Keratinocyte (primary cell): ENCODE measurements at regions not wholly inside any gene's neighbourhood (a gene's known extent, or its start where the extent isn't known, plus 50 kb on each side); places are given as distances from the start of the nearest gene placed in this dataset.
A peak's percentile ranks its signal among the peaks of the same experiment; 100 is the strongest.

Experiments
- DNase-seq: peaks from one replicate; pipeline ENCODE4 v3.0.0-alpha.2; 2011; ENCODE audit warnings: low read depth, missing footprints, low spot score
- FAIRE-seq: peaks from 2 replicates; lab custom pipeline; 2011; peaks lifted over from hg19 to GRCh38; lab: Jason Lieb, UNC
- H2AFZ ChIP-seq: 2 replicates; pipeline ENCODE4 v1.6.0; 2012; ENCODE audit warnings: low read length, control low read depth, inconsistent platforms; ENCODE audit not compliant: control insufficient read depth
- H3K27ac ChIP-seq: 2 replicates; pipeline ENCODE4 v1.5.1; 2011; ENCODE audit warnings: low read length; ENCODE audit not compliant: control insufficient read depth, insufficient read depth
- H3K27me3 ChIP-seq: 3 replicates; pipeline ENCODE4 v1.6.0; 2011; ENCODE audit warnings: low read length; ENCODE audit not compliant: control insufficient read depth, insufficient read depth; ENCODE audit errors: extremely low read depth
- H3K36me3 ChIP-seq, 2 experiments: 2 replicates in 1 of 2; 3 replicates in 1 of 2; pipeline ENCODE4 v1.5.1; 2011; ENCODE audit warnings: low read length in 2 of 2, mild to moderate bottlenecking in 1 of 2; ENCODE audit not compliant: control insufficient read depth in 2 of 2, insufficient read depth in 2 of 2; ENCODE audit errors: extremely low read depth in 1 of 2
- H3K4me1 ChIP-seq: 3 replicates; pipeline ENCODE4 v1.5.1; 2011; ENCODE audit warnings: low read length; ENCODE audit not compliant: control insufficient read depth, insufficient read depth; ENCODE audit errors: extremely low read depth
- H3K4me2 ChIP-seq: 3 replicates; pipeline ENCODE4 v1.6.0; 2011; ENCODE audit warnings: low read depth, low read length; ENCODE audit not compliant: control insufficient read depth, insufficient read depth; ENCODE audit errors: extremely low read depth
- H3K4me3 ChIP-seq, 3 experiments: fragments of 200-600 bp in 1 of 3; sonication (generic) in 1 of 3; 2 replicates in 2 of 3; 3 replicates in 1 of 3; pipeline ENCODE4 v1.5.1; 2011 to 2016; ENCODE audit warnings: low read length in 3 of 3, mild to moderate bottlenecking in 3 of 3, control low read depth in 2 of 3, inconsistent platforms in 1 of 3, low read depth in 1 of 3, mixed read lengths in 1 of 3, mixed run types in 1 of 3, moderate library complexity in 1 of 3; ENCODE audit not compliant: control insufficient read depth in 2 of 3, insufficient read depth in 2 of 3; ENCODE audit errors: extremely low read depth in 1 of 3
- H3K79me2 ChIP-seq: 2 replicates; pipeline ENCODE4 v1.6.0; 2012; ENCODE audit warnings: low read length; ENCODE audit not compliant: control insufficient read depth, insufficient read depth
- H3K9ac ChIP-seq: 3 replicates; pipeline ENCODE4 v1.6.0; 2011; ENCODE audit warnings: low read length; ENCODE audit not compliant: control insufficient read depth, insufficient read depth; ENCODE audit errors: extremely low read depth
- H3K9me1 ChIP-seq: 3 replicates; pipeline ENCODE4 v1.6.0; 2011; ENCODE audit warnings: low read length; ENCODE audit not compliant: control insufficient read depth, insufficient read depth; ENCODE audit errors: extremely low read depth
- H3K9me3 ChIP-seq: 2 replicates; pipeline ENCODE4 v1.5.1; 2012; ENCODE audit warnings: low read depth, low read length; ENCODE audit not compliant: control insufficient read depth
- H4K20me1 ChIP-seq: 3 replicates; pipeline ENCODE4 v1.6.0; 2011; ENCODE audit warnings: low read length; ENCODE audit not compliant: control insufficient read depth, insufficient read depth; ENCODE audit errors: extremely low read depth
- CTCF ChIP-seq, 3 experiments: IDR thresholded peaks in 1 of 3; conservative IDR thresholded peaks in 1 of 3; optimal IDR thresholded peaks in 1 of 3; 2 replicates in 2 of 3; 3 replicates in 1 of 3; pipeline versions ENCODE3 to v1.5.1; 2011; ENCODE audit warnings: low read length in 3 of 3, mild to moderate bottlenecking in 3 of 3, moderate library complexity in 2 of 3, control low read depth in 1 of 3, inconsistent platforms in 1 of 3; ENCODE audit not compliant: insufficient read depth in 2 of 3; ENCODE audit errors: extremely low read depth in 1 of 3
- EZH2 ChIP-seq: IDR thresholded peaks from one replicate; pipeline ENCODE4 v1.6.1; 2012; ENCODE audit warnings: inconsistent platforms, mild to moderate bottlenecking, low read length, moderate library complexity
- dilution Hi-C: fragments of 300-500 bp; cut with MboI; formaldehyde crosslinking; loops from one replicate; pipeline ENCODE4 v1.7.0; 2020; ENCODE audit warnings: low sequenced_read_pairs; ENCODE audit not compliant: extremely low pct_ligation_motif_present

DNA sequence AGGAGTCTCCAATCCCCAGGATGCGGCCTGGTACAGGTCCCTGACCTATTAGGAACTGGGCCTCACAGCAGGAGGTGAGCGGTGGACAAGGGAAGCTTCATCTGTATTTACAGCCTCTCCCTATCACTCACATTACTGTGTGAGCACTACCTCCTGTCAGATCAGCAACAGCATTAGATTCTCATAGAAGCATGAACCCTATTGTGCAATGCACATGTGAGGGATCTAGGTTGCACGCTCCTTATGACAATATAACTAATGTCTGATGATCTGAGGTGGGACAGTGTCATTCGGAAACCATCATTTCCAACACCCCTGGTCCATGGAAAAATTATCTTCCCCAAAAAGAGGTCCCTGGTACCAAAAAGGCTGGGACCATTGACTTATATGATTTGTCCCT lies 1000.5 kb downstream of the FLRT2 start:
- dilution Hi-C loops, result no loop called here
- Histone ChIP-seq H3K36me3 (no peaks in the 10 kb centered on the region), H3K9me3 (no peaks in the 10 kb centered on the region), H3K27me3 (no peaks in the 10 kb centered on the region), H3K4me1 (peaks cover 14% of the 10 kb centered on the region), H3K9me1 (no peaks in the 10 kb centered on the region), H4K20me1 (no peaks in the 10 kb centered on the region), H2AFZ (no peak overlapping the region), H3K4me3 (no peak overlapping the region), H3K9ac (no peak overlapping the region), H3K4me2 (no peak overlapping the region), H3K79me2 (no peaks in the 10 kb centered on the region), H3K27ac (no peak overlapping the region)
- no peak for DNase-seq
- FAIRE-seq, result no peak
- TF ChIP-seq CTCF (optimal IDR thresholded peaks at IDR 0.05 in 1 of 3, IDR thresholded peaks at IDR 0.05 in 1 of 3, conservative IDR thresholded peaks at IDR 0.05 in 1 of 3; ENCODE audit: extremely low read depth in 1 of 3, insufficient read depth in 2 of 3, low read length in 3 of 3) (no peak), EZH2 (no peak)

DNA sequence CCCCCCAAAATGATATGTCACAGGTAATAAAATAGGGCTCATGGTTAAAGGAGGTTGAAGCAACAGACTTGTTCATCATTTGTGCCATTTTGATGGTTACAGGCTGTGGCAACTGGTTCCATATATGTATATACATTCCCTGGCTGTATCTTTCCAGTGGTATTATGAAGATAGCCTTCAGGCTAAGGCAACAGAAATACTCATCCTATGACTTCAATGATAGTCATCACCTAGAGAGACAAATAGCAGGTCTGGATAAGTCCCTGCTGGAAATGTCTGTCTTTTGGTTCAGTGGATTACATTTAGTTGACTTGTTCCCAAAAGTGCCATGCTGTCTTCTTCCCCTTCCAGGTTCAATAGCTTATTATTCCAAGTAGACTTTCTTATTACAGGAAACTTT lies 997.4 kb downstream of the FLRT2 start:
- Histone ChIP-seq H4K20me1 (no peaks in the 10 kb centered on the region), H3K79me2 (no peaks in the 10 kb centered on the region)
- dilution Hi-C loops, result no loop called here

More for the DNA sequence above, 997.4 kb downstream of the FLRT2 start:
- Histone ChIP-seq H3K4me1 (peaks cover 14% of the 10 kb centered on the region), H3K9ac (no peak overlapping the region), H3K36me3 (no peaks in the 10 kb centered on the region), H3K4me3 (no peak overlapping the region), H2AFZ (peak overlapping the region; percentile 36), H3K9me3 (no peaks in the 10 kb centered on the region), H3K9me1 (no peaks in the 10 kb centered on the region), H3K27me3 (no peaks in the 10 kb centered on the region), H3K27ac (no peak overlapping the region), H3K4me2 (peak overlapping the region; percentile 38)
- no peak for TF ChIP-seq CTCF (optimal IDR thresholded peaks at IDR 0.05 in 1 of 3, IDR thresholded peaks at IDR 0.05 in 1 of 3, conservative IDR thresholded peaks at IDR 0.05 in 1 of 3; ENCODE audit: extremely low read depth in 1 of 3, insufficient read depth in 2 of 3, low read length in 3 of 3)
- DNase-seq (peak; percentile 28), FAIRE-seq (peak; percentile 73)
